GM12892 (cell line): ENCODE measurements at regions not wholly inside any gene's neighbourhood (a gene's known extent, or its start where the extent isn't known, plus 50 kb on each side); places are given as distances from the start of the nearest gene placed in this dataset.

Experiments
- POLR2A ChIP-seq: IDR thresholded peaks from 2 replicates; pipeline ENCODE4 v1.6.1; 2011; ENCODE audit warnings: low read depth, low read length, control low read depth
- POLR2AphosphoS5 ChIP-seq: IDR thresholded peaks from 2 replicates; pipeline ENCODE4 v1.6.1; 2011; ENCODE audit warnings: low read depth, low read length, control low read depth

DNA sequence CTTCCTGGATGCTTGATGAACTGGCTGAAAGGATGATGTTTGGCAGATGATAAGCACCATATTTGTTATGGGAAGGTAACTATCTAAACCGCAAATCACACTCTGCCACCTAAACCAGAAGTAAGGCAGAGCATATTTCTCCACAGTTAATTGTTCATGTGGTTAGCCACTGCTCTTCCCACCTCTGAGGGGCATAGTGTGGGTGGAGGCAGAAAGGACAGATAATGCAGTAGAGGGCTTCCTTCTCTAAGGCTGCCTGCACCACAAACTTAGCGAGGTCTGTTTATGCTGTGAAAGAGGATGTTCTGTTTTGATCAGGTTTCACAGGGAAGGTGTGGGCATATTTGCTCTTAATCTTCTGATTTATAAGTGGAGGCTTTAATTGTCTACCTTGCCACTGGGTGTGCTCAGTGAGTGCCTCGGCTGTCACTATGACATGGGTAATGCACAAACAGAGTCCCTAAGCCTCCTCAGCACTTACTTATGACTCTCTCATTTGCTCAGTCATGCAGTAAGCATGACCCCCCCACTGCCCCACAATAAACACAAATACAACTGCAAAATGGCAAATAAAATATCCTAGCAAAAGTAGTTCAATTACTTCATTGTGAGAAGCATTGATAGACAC lies 401.0 kb downstream of the TMA16 start:
- TF ChIP-seq POLR2A (no peak), POLR2AphosphoS5 (no peak)
